Psoas muscle (tissue), 7 donors: ENCODE measurements at regions not wholly inside any gene's neighbourhood (a gene's known extent, or its start where the extent isn't known, plus 50 kb on each side); places are given as distances from the start of the nearest gene placed in this dataset.

Experiments
- ATAC-seq, 4 donors: fragments of 200-7000 bp; cut with Tn5 transposase; one replicate each; pipeline ENCODE4 v1.9.1; 2020; ENCODE audit warnings: moderate library complexity in 3 of 4, mild to moderate bottlenecking in 2 of 4
- DNase-seq, 2 donors: peaks; one replicate each; pipeline ENCODE4 v3.0.0-alpha.2; 2020
- H3K27ac ChIP-seq: fragments of 200-600 bp; one replicate; pipeline ENCODE4 v1.8.0; 2022
- H3K27me3 ChIP-seq, 3 donors: fragments of 200-600 bp in 1 of 3; one replicate each; pipeline versions ENCODE4 v1.6.1 to v1.8.0; 2013 to 2022; ENCODE audit warnings: low read length in 2 of 3, mild to moderate bottlenecking in 2 of 3, moderate library complexity in 1 of 3; ENCODE audit not compliant: insufficient read depth in 3 of 3
- H3K36me3 ChIP-seq, 2 donors: fragments of 200-600 bp in 1 of 2; one replicate each; pipeline versions ENCODE4 v1.6.1 to v1.8.0; 2013 to 2022; ENCODE audit warnings: low read depth in 1 of 2, mild to moderate bottlenecking in 1 of 2, moderate library complexity in 1 of 2; ENCODE audit not compliant: insufficient read depth in 1 of 2
- H3K4me1 ChIP-seq: fragments of 200-600 bp; one replicate; pipeline ENCODE4 v1.8.0; 2022
- H3K4me3 ChIP-seq: fragments of 200-600 bp; one replicate; pipeline ENCODE4 v1.8.0; 2022; ENCODE audit warnings: mild to moderate bottlenecking
- H3K9me3 ChIP-seq: fragments of 200-600 bp; one replicate; pipeline ENCODE4 v1.8.0; 2022
- CTCF ChIP-seq: fragments of 200-600 bp; IDR thresholded peaks from one replicate; pipeline ENCODE4 v1.8.0; 2022; ENCODE audit warnings: antibody characterized with exemption
- WGBS, 3 donors: extraction: QIAGEN DNeasy Blood & Tissue Kit; methylation state at CpG; one replicate each; pipeline versions ENCODE4 v1.1.6 to v1.1.7; 2013; 5-methylcytosine and 5-hydroxymethylcytosine counted together
- intact Hi-C, 2 donors: fragments of 100-400 bp; cut with DNase I; formaldehyde crosslinking; loops; one replicate each; pipeline versions ENCODE4 v1.11.0 to v1.14.2; 2022
- donor health status: healthy with polysubstance abuse.
- donor health status: DM: no; HTN: no; CAD: no; lungs with moderate emphysema.
- donor health status: Bipolar disorder and iron deficiency.
- donor health status: healthy.
- donor health status: DM: yes; HTN: yes; CAD: no.
- donor health status: DM: no; HTN: no; CAD: no.
- donor health status: DM: yes; HTN: yes; CAD: no.

- ATAC-seq (no peak), DNase-seq (no peak)
- peaks cover 4% of the 10 kb centered on the region for H3K9me3 ChIP-seq
- no peaks in the 10 kb centered on the region for H3K27me3 ChIP-seq
- H3K4me1 ChIP-seq = no peaks in the 10 kb centered on the region
- no peaks in the 10 kb centered on the region for H3K36me3 ChIP-seq
- no peak for TF ChIP-seq CTCF
- intact Hi-C loops = no loop called here
- no peak overlapping the region for H3K4me3 ChIP-seq
- WGBS, 3 donors = 6 to 11% (median 10%) methylated on average over 3 of the region's 3 CpGs
- no peak overlapping the region for H3K27ac ChIP-seq
These were observed 56.4 kb downstream of the CD24 start for GRCh38 chr6:106918115-106918514.

GRCh38 chr6:106916891-106917290 lies 57.6 kb downstream of the CD24 start:
- DNase-seq (no peak), ATAC-seq (no peak)
- no peaks in the 10 kb centered on the region for H3K4me1 ChIP-seq
- no peak for TF ChIP-seq CTCF
- H3K9me3 ChIP-seq = peaks cover 4% of the 10 kb centered on the region
- H3K27me3 ChIP-seq = no peaks in the 10 kb centered on the region
- H3K27ac ChIP-seq = no peak overlapping the region
- H3K4me3 ChIP-seq = no peak overlapping the region
- H3K36me3 ChIP-seq = no peaks in the 10 kb centered on the region
- 83 to 89% (median 87%) methylated on average over 2 of the region's 2 CpGs for WGBS, 3 donors
- intact Hi-C loops = no loop called here

GRCh38 chr6:106913676-106914280 lies 60.8 kb downstream of the CD24 start:
- no peaks in the 10 kb centered on the region for H3K27me3 ChIP-seq
- H3K4me3 ChIP-seq = no peak overlapping the region
- ATAC-seq (no peak), DNase-seq (no peak)
- TF ChIP-seq CTCF = no peak
- H3K4me1 ChIP-seq = no peaks in the 10 kb centered on the region
- no peak overlapping the region for H3K27ac ChIP-seq
- H3K36me3 ChIP-seq = no peaks in the 10 kb centered on the region
- 82 to 89% (median 86%) methylated on average over 4 to 5 of the region's 5 CpGs for WGBS, 3 donors
- intact Hi-C loops = no loop called here
- H3K9me3 ChIP-seq = peaks cover 4% of the 10 kb centered on the region

GRCh38 chr6:106913111-106913510 lies 61.4 kb downstream of the CD24 start:
- no peak overlapping the region for H3K27ac ChIP-seq
- TF ChIP-seq CTCF = no peak
- no peak overlapping the region for H3K4me3 ChIP-seq
- DNase-seq (no peak), ATAC-seq (no peak)
- intact Hi-C loops = no loop called here
- H3K4me1 ChIP-seq = no peaks in the 10 kb centered on the region
- H3K27me3 ChIP-seq = no peaks in the 10 kb centered on the region
- H3K9me3 ChIP-seq = peaks cover 4% of the 10 kb centered on the region
- H3K36me3 ChIP-seq = no peaks in the 10 kb centered on the region

- H3K27me3 ChIP-seq = no peaks in the 10 kb centered on the region
- no peak for TF ChIP-seq CTCF
- H3K27ac ChIP-seq = no peak overlapping the region
- no peaks in the 10 kb centered on the region for H3K36me3 ChIP-seq
- ATAC-seq = no peak
- no peak overlapping the region for H3K4me3 ChIP-seq
- H3K4me1 ChIP-seq = no peaks in the 10 kb centered on the region
- intact Hi-C loops = no loop called here
- H3K9me3 ChIP-seq = peaks cover 4% of the 10 kb centered on the region
- DNase-seq = no peak
These were observed 62.4 kb downstream of the CD24 start for GRCh38 chr6:106912091-106912490.
